H9 (cell line): ENCODE measurements at regions not wholly inside any gene's neighbourhood (a gene's known extent, or its start where the extent isn't known, plus 50 kb on each side); places are given as distances from the start of the nearest gene placed in this dataset.
"Not testable (repeated sequence)": the region's sequence is repeated elsewhere in the genome, so short reads cannot be mapped to it uniquely, and the experiment has no call there.

Experiments used
- DNase-seq: peaks from one replicate; pipeline ENCODE4 v3.0.0-alpha.2; 2017
- H2AFZ ChIP-seq: one replicate; pipeline ENCODE4 v1.6.1; 2013; ENCODE audit warnings: mild to moderate bottlenecking, low read length, control low read depth, moderate library complexity
- H2AK5ac ChIP-seq: 2 replicates; pipeline ENCODE4 v1.6.1; 2013; ENCODE audit warnings: low read length, control low read depth, mixed read lengths; ENCODE audit not compliant: insufficient read length
- H2BK120ac ChIP-seq: one replicate; pipeline ENCODE4 v1.6.1; 2013; ENCODE audit warnings: low read depth, mild to moderate bottlenecking, low read length, control low read depth, inconsistent platforms; ENCODE audit not compliant: poor library complexity, severe bottlenecking
- H2BK12ac ChIP-seq: 2 replicates; pipeline ENCODE4 v1.6.1; 2013; ENCODE audit warnings: low read length, control low read depth, mixed read lengths, low read depth; ENCODE audit not compliant: insufficient read length
- H2BK15ac ChIP-seq: 2 replicates; pipeline ENCODE4 v1.6.1; 2013; ENCODE audit warnings: low read depth, low read length, control low read depth
- H2BK20ac ChIP-seq: one replicate; pipeline ENCODE4 v1.6.1; 2013; ENCODE audit warnings: low read depth, mild to moderate bottlenecking, low read length, control low read depth, inconsistent platforms; ENCODE audit not compliant: poor library complexity, severe bottlenecking
- H2BK5ac ChIP-seq: 2 replicates; pipeline ENCODE4 v1.6.1; 2013; ENCODE audit warnings: low read length, control low read depth, mixed read lengths; ENCODE audit not compliant: insufficient read length
- H3K14ac ChIP-seq: 2 replicates; pipeline ENCODE4 v1.6.1; 2013; ENCODE audit warnings: low read length, control low read depth; ENCODE audit not compliant: insufficient read depth
- H3K18ac ChIP-seq: 2 replicates; pipeline ENCODE4 v1.6.1; 2013; ENCODE audit warnings: low read depth, mild to moderate bottlenecking, mixed read lengths, low read length, control low read depth; ENCODE audit not compliant: insufficient read length
- H3K23ac ChIP-seq: 2 replicates; pipeline ENCODE4 v1.6.1; 2013; ENCODE audit warnings: low read length, control low read depth, mixed read lengths, low read depth; ENCODE audit not compliant: insufficient read length
- H3K23me2 ChIP-seq: 2 replicates; pipeline ENCODE4 v1.6.1; 2013; ENCODE audit warnings: low read depth, mild to moderate bottlenecking, mixed read lengths, low read length, control low read depth; ENCODE audit not compliant: insufficient read length, poor library complexity, severe bottlenecking
- H3K27ac ChIP-seq: 2 replicates; pipeline ENCODE4 v1.5.1; 2013; ENCODE audit warnings: low read length, control low read depth, mixed read lengths, low read depth; ENCODE audit not compliant: insufficient read length
- H3K27me3 ChIP-seq: 2 replicates; pipeline ENCODE4 v1.6.1; 2013; ENCODE audit warnings: low read length, control low read depth, inconsistent platforms; ENCODE audit not compliant: insufficient read depth
- H3K4ac ChIP-seq: 2 replicates; pipeline ENCODE4 v1.6.1; 2013; ENCODE audit warnings: low read depth, mild to moderate bottlenecking, control low read depth, inconsistent platforms, low read length, moderate library complexity
- H3K4me1 ChIP-seq: 2 replicates; pipeline ENCODE4 v1.6.1; 2013; ENCODE audit warnings: low read length, control low read depth, inconsistent platforms; ENCODE audit not compliant: insufficient read depth
- H3K4me2 ChIP-seq: 2 replicates; pipeline ENCODE4 v1.6.1; 2013; ENCODE audit warnings: low read length, control low read depth, mixed read lengths; ENCODE audit not compliant: insufficient read length, insufficient read depth
- H3K56ac ChIP-seq: 2 replicates; pipeline ENCODE4 v1.6.1; 2013; ENCODE audit warnings: low read depth, mild to moderate bottlenecking, mixed read lengths, low read length, control low read depth; ENCODE audit not compliant: insufficient read length
- H3K79me1 ChIP-seq: 2 replicates; pipeline ENCODE4 v1.6.1; 2013; ENCODE audit warnings: low read depth, mild to moderate bottlenecking, moderate library complexity, low read length, control low read depth, inconsistent platforms; ENCODE audit not compliant: insufficient read depth, poor library complexity, severe bottlenecking
- H3K79me2 ChIP-seq: 2 replicates; pipeline ENCODE4 v1.6.1; 2013; ENCODE audit warnings: low read length, control low read depth, inconsistent platforms; ENCODE audit not compliant: insufficient read depth
- H3K9ac ChIP-seq: 2 replicates; pipeline ENCODE4 v1.6.1; 2013; ENCODE audit warnings: low read length, control low read depth, mixed read lengths; ENCODE audit not compliant: insufficient read length; ENCODE audit errors: extremely low read depth
- H3K9me3 ChIP-seq: one replicate; pipeline ENCODE4 v1.6.1; 2013; ENCODE audit warnings: low read depth, low read length, inconsistent platforms; ENCODE audit not compliant: control insufficient read depth
- H3T11ph ChIP-seq: one replicate; pipeline ENCODE4 v1.6.1; 2013; ENCODE audit warnings: mild to moderate bottlenecking, low read length, control low read depth, inconsistent platforms
- H4K20me1 ChIP-seq: one replicate; pipeline ENCODE4 v1.6.1; 2013; ENCODE audit not compliant: control insufficient read depth, insufficient read length, insufficient read depth
- H4K5ac ChIP-seq: 2 replicates; pipeline ENCODE4 v1.6.1; 2013; ENCODE audit warnings: low read depth, mild to moderate bottlenecking, mixed read lengths, low read length, control low read depth; ENCODE audit not compliant: insufficient read length
- H4K8ac ChIP-seq: replicated peaks from 2 replicates; pipeline ENCODE4 v1.6.1; 2013; ENCODE audit warnings: low read length, control low read depth, mixed read lengths, low read depth; ENCODE audit not compliant: insufficient read length
- H4K91ac ChIP-seq: 2 replicates; pipeline ENCODE4 v1.6.1; 2013; ENCODE audit warnings: low read depth, mild to moderate bottlenecking, moderate library complexity, mixed read lengths, low read length, control low read depth; ENCODE audit not compliant: insufficient read length
- H3K27ac Mint-ChIP-seq, 3 experiments: 2 replicates in 2 of 3; 3 replicates in 1 of 3; pipeline ENCODE4 v1.8.0; 2020 to 2021; ENCODE audit warnings: mixed read lengths in 3 of 3, mild to moderate bottlenecking in 1 of 3, moderate library complexity in 1 of 3
- H3K27me3 Mint-ChIP-seq: 2 replicates; pipeline ENCODE4 v1.8.0; 2021; ENCODE audit warnings: low read depth, mild to moderate bottlenecking, moderate library complexity, mixed read lengths
- H3K36me3 Mint-ChIP-seq, 3 experiments: 2 replicates in 2 of 3; 3 replicates in 1 of 3; pipeline ENCODE4 v1.8.0; 2020 to 2021; ENCODE audit warnings: low read depth in 3 of 3, mixed read lengths in 3 of 3; ENCODE audit not compliant: insufficient read depth in 1 of 3
- H3K4me1 Mint-ChIP-seq, 2 experiments: 2 replicates each; pipeline ENCODE4 v1.8.0; 2020; ENCODE audit warnings: mixed read lengths in 2 of 2
- H3K4me3 Mint-ChIP-seq, 2 experiments: 2 replicates in 1 of 2; 3 replicates in 1 of 2; pipeline ENCODE4 v1.8.0; 2020 to 2021; ENCODE audit warnings: mild to moderate bottlenecking in 2 of 2, mixed read lengths in 2 of 2, moderate library complexity in 1 of 2
- H3K9me3 Mint-ChIP-seq, 2 experiments: 2 replicates in 1 of 2; 3 replicates in 1 of 2; pipeline ENCODE4 v1.8.0; 2020; ENCODE audit warnings: mild to moderate bottlenecking in 2 of 2, mixed read lengths in 2 of 2, moderate library complexity in 1 of 2
- WGBS: extraction: QIAGEN DNeasy Blood & Tissue Kit; methylation state at CpG from one replicate; pipeline ENCODE4 v1.1.7; 2013; ENCODE audit warnings: missing lambda C conversion rate, low lambda C conversion rate, mixed read lengths; ENCODE audit not compliant: insufficient read length; ENCODE audit errors: extremely low coverage; 5-methylcytosine and 5-hydroxymethylcytosine counted together

DNA sequence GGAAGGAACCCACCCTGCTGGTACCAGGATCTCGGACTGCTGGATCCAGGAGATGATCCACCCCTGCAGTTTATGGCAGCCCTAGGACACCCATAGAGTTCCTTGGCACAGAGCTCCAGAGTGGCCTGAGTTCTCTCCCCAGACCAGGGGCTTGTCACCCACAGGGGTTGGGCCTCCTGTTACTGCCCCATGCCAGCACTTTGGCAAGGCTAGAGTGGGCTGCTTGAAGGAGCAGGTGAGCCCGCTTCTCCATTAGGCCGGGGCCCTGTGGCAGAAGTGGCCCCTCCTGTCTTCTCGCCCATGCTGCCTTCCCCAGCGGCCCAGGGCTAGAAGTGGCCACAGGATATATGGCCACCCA, 1073.9 kb downstream of the RPIA start:
- not testable (repeated sequence) for H4K8ac ChIP-seq, H3K18ac ChIP-seq, H2AFZ ChIP-seq, H3K23me2 ChIP-seq, H2BK120ac ChIP-seq, H3K79me1 ChIP-seq, H3K27me3 ChIP-seq, H2BK5ac ChIP-seq, H3K27ac ChIP-seq, H3K4me1 Mint-ChIP-seq, H2AK5ac ChIP-seq, H2BK15ac ChIP-seq, H3K27ac Mint-ChIP-seq, H3K14ac ChIP-seq, H3K9ac ChIP-seq, H4K91ac ChIP-seq, H3K4me1 ChIP-seq, H4K20me1 ChIP-seq, H3K4me3 Mint-ChIP-seq, H3K23ac ChIP-seq, H4K5ac ChIP-seq, H2BK20ac ChIP-seq, H3K56ac ChIP-seq, H3K79me2 ChIP-seq, H3K4ac ChIP-seq, H3K27me3 Mint-ChIP-seq, H3K4me2 ChIP-seq, H2BK12ac ChIP-seq, H3T11ph ChIP-seq
- no CpG with 5 or more reads among the region's 5 CpGs for WGBS
- peak; percentile 22 for DNase-seq
- H3K9me3 ChIP-seq = peaks cover 83% of the 10 kb centered on the region
- Mint-ChIP-seq H3K36me3 (peaks cover 32 to 51% (median 48%) of the 10 kb centered on the region in 3 experiments; a peak in 6 of 7 replicates), H3K9me3 (peaks cover 94 to 97% of the 10 kb centered on the region in 2 experiments)

DNA sequence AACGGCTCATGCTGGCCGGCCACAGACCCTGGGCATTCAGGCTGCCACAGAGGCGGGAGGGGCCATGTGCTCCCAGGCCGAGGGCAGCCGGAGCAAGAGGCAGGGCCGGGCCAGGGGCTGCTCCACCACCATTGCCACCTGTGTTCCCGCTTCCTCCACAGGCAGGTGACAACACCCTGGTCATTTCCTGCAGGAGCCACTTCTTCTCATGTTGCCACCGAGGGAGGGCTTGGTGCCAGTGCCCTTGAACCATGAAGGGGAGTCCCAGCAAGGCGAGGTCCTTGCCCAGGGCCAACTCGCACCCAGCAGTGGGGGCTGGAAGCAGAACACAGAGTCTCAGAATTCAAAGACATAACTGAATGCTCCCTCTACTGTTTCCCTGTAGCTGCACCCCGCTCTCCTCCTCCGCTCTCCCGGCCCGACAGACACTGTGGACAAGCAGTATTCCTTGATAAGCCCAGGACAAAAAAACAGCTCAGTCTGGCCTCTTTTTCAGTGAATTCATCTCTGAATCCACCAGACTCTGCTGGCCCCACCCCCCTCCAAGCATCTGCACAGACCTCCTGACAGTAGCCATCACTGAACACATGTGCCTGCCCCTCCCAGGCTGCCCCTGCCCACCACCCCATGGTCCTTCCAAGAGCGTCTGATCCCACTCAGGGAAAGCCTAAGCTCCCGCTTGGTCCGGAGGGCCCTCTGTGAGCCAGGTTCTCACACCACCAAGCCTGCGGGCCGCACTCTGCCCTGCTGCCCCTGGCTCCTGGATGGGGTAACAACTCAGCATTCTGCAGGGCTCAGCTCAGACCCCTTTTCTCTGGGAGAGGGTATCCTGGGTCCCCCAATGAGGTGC, 1074.9 kb downstream of the RPIA start:
- H2BK15ac ChIP-seq, H3K4me3 Mint-ChIP-seq, H2AFZ ChIP-seq, H3K4me1 Mint-ChIP-seq, H3K23me2 ChIP-seq, H3K79me1 ChIP-seq, H3K9ac ChIP-seq, H3K27me3 Mint-ChIP-seq, H3K79me2 ChIP-seq, H4K5ac ChIP-seq, H3K27me3 ChIP-seq, H2BK120ac ChIP-seq, H3K4me2 ChIP-seq, H3K4ac ChIP-seq, H3K27ac ChIP-seq, H3K18ac ChIP-seq, H4K8ac ChIP-seq, H3K14ac ChIP-seq, H3T11ph ChIP-seq, H3K23ac ChIP-seq, H4K20me1 ChIP-seq, H3K4me1 ChIP-seq, H2BK12ac ChIP-seq, H2AK5ac ChIP-seq, H4K91ac ChIP-seq, H3K56ac ChIP-seq, H3K27ac Mint-ChIP-seq, H2BK20ac ChIP-seq, H2BK5ac ChIP-seq: not testable (repeated sequence)
- peaks cover 75% of the 10 kb centered on the region for H3K9me3 ChIP-seq
- H3K9me3 Mint-ChIP-seq = peaks cover 91 to 94% of the 10 kb centered on the region in 2 experiments
- DNase-seq = peak; percentile 20
- H3K36me3 Mint-ChIP-seq = peaks cover 30 to 48% (median 45%) of the 10 kb centered on the region in 3 experiments
- no CpG with 5 or more reads among the region's 19 CpGs for WGBS
